Common myeloid progenitor, CD34-positive (primary cell): ENCODE measurements at regions not wholly inside any gene's neighbourhood (a gene's known extent, or its start where the extent isn't known, plus 50 kb on each side); places are given as distances from the start of the nearest gene placed in this dataset.
A peak's percentile ranks its signal among the peaks of the same experiment; 100 is the strongest.
"Not testable (repeated sequence)": the region's sequence is repeated elsewhere in the genome, so short reads cannot be mapped to it uniquely, and the experiment has no call there.

ENCODE experiments used
- CTCF ChIA-PET: fragments of 350-600 bp; sonication (Branson Sonifier 250); formaldehyde crosslinking; loops from one replicate; lab custom pipeline; 2021; ENCODE audit warnings: antibody characterized with exemption; lab: Charles Lee
- POLR2A ChIA-PET: fragments of 350-600 bp; sonication (Branson Sonifier 250); formaldehyde crosslinking; loops from one replicate; lab custom pipeline; 2021; ENCODE audit warnings: antibody characterized with exemption; lab: Charles Lee
- DNase-seq, 3 donors: peaks; one replicate each; pipeline versions ENCODE4 v3.0.0 to v3.0.0-alpha.2; 2013
- H3K27ac ChIP-seq, 2 experiments: 1 replicate in 1 of 2; 2 replicates in 1 of 2; pipeline ENCODE4 v1.7.0; 2013; ENCODE audit warnings: inconsistent platforms in 2 of 2, low read length in 2 of 2, mild to moderate bottlenecking in 2 of 2, low read depth in 1 of 2, moderate library complexity in 1 of 2; ENCODE audit not compliant: severe bottlenecking in 2 of 2, insufficient read depth in 1 of 2, poor library complexity in 1 of 2
- H3K27me3 ChIP-seq, 5 experiments: replicated peaks in 2 of 5; 1 replicate in 3 of 5; 2 replicates in 2 of 5; pipeline versions ENCODE4 v1.6.1 to v1.7.0; 2013; ENCODE audit warnings: low read length in 4 of 5, mild to moderate bottlenecking in 2 of 5, moderate library complexity in 2 of 5, inconsistent platforms in 1 of 5; ENCODE audit not compliant: insufficient read depth in 5 of 5, control insufficient read depth in 4 of 5
- H3K36me3 ChIP-seq, 4 experiments: 1 replicate in 2 of 4; 2 replicates in 2 of 4; pipeline versions ENCODE4 v1.6.1 to v1.7.0; 2013; ENCODE audit warnings: low read length in 3 of 4, control low read depth in 1 of 4, mild to moderate bottlenecking in 1 of 4; ENCODE audit not compliant: control insufficient read depth in 4 of 4, insufficient read depth in 4 of 4
- H3K4me1 ChIP-seq, 4 experiments: 1 replicate in 3 of 4; 2 replicates in 1 of 4; pipeline versions ENCODE4 v1.6.1 to v1.7.1; 2013; ENCODE audit warnings: low read length in 3 of 4, mild to moderate bottlenecking in 3 of 4, control low read depth in 1 of 4, inconsistent platforms in 1 of 4, moderate library complexity in 1 of 4; ENCODE audit not compliant: control insufficient read depth in 4 of 4, insufficient read depth in 4 of 4; ENCODE audit errors: control extremely low read depth in 1 of 4
- H3K4me3 ChIP-seq, 7 experiments: 1 replicate in 4 of 7; 2 replicates in 3 of 7; pipeline versions ENCODE4 v1.5.1 to v1.7.0; 2013; ENCODE audit warnings: mild to moderate bottlenecking in 7 of 7, low read length in 6 of 7, moderate library complexity in 6 of 7, inconsistent platforms in 2 of 7, low read depth in 2 of 7, control low read depth in 1 of 7; ENCODE audit not compliant: insufficient read depth in 4 of 7, control insufficient read depth in 1 of 7; ENCODE audit errors: extremely low read depth in 1 of 7
- H3K9me3 ChIP-seq, 5 experiments: 1 replicate in 4 of 5; 2 replicates in 1 of 5; pipeline versions ENCODE4 v1.6.1 to v1.7.1; 2013; ENCODE audit warnings: low read length in 4 of 5, mild to moderate bottlenecking in 2 of 5, inconsistent platforms in 1 of 5, low read depth in 1 of 5, moderate library complexity in 1 of 5; ENCODE audit not compliant: control insufficient read depth in 4 of 5, insufficient read depth in 2 of 5; ENCODE audit errors: control extremely low read depth in 1 of 5
- WGBS: methylation state at CpG from one replicate; pipeline ENCODE4 v1.1.5; 2013; ENCODE audit not compliant: insufficient coverage; 5-methylcytosine and 5-hydroxymethylcytosine counted together

- DNase-seq, result no peak
- Histone ChIP-seq H3K4me3 (no peak overlapping the region), H3K27me3 (peaks cover 0 to 4% (median 0%) of the 10 kb centered on the region in 5 experiments), H3K4me1 (no peaks in the 10 kb centered on the region), H3K27ac (no peak overlapping the region), H3K9me3 (peaks cover 0 to 10% (median 5%) of the 10 kb centered on the region in 5 experiments), H3K36me3 (no peaks in the 10 kb centered on the region)
- ChIA-PET POLR2A (no interaction called here), CTCF (no interaction called here)
- 69% methylated on average over 93 of the region's 118 CpGs for WGBS
Measured at GRCh38 chr17:26773189-26774188, 520.4 kb upstream of the WSB1 start.

DNA sequence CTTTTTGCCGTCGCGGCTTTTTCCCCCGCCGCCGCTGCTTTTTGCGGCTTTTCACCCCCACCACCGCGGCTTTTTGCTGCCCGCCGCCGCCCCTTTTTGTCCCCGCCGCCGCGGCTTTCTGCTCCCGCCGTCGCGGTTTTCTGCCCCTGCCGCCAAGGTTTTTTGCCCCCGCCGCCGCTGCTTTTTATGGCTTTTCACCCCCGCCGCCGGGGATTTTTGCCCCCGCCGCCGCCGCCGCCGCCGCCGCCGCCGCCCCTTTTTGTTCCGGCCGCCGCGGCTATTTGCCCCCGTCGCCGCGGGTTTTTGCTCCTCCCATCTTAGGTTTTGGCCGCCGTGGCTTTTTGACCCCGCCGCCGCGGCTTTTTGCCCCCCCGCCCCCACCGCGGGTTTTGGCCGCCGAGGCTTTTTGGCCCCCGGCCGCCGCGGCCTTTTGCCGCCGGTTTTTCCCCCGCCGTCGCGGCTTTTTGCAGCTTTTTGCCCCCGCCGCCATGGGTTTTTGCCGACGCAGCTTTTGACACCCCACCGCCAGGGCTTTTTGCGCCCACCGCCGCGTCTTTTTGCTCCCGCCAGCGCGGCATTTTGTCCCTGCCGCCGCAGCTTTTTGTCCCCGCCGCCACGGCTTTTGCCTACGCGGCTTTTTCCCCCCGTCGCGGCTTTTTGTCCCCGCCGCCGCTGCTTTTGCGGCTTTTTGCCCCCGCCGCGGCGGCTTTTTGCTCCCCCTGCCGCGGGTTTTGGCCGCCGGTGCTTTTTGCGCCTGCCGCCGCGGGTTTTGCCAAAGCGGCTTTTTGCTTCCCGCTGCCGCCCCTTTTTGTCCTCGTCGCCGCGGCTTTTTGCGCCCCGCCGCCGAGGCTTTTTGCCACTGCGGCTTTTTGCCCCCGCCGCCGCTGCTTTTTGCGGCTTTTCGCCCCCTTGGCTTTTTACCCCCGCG, 519.4 kb upstream of the WSB1 start:
- Histone ChIP-seq H3K4me1 (no peaks in the 10 kb centered on the region), H3K36me3 (no peaks in the 10 kb centered on the region), H3K4me3 (no peak overlapping the region), H3K9me3 (peaks cover 0 to 10% (median 7%) of the 10 kb centered on the region in 5 experiments), H3K27ac (no peak overlapping the region), H3K27me3 (peaks cover 0 to 4% (median 0%) of the 10 kb centered on the region in 5 experiments)
- POLR2A ChIA-PET, result no interaction called here
- 60% methylated on average over 97 of the region's 123 CpGs for WGBS
- CTCF ChIA-PET, result no interaction called here
- DNase-seq, result no peak

- H3K4me1 ChIP-seq, result no peaks in the 10 kb centered on the region
- no peak for DNase-seq
- ChIA-PET CTCF (no interaction called here), POLR2A (no interaction called here)
- H3K36me3 ChIP-seq, result no peaks in the 10 kb centered on the region
- H3K27me3 ChIP-seq, result peaks cover 0 to 4% (median 0%) of the 10 kb centered on the region in 5 experiments
- H3K9me3 ChIP-seq, result peaks cover 0 to 13% (median 9%) of the 10 kb centered on the region in 5 experiments
- H3K27ac ChIP-seq, result no peak overlapping the region
- 59% methylated on average over 70 of the region's 83 CpGs for WGBS
- no peak overlapping the region for H3K4me3 ChIP-seq
Measured at GRCh38 chr17:26775219-26775822, 518.6 kb upstream of the WSB1 start.

GRCh38 chr17:26780187-26780814, 513.6 kb upstream of the WSB1 start:
- H3K4me1 ChIP-seq, H3K4me3 ChIP-seq, DNase-seq, H3K27me3 ChIP-seq, H3K36me3 ChIP-seq, H3K27ac ChIP-seq, CTCF ChIA-PET, POLR2A ChIA-PET: not testable (repeated sequence)
- WGBS, result 88% methylated on average over 4 of the region's 4 CpGs
- H3K9me3 ChIP-seq, result peaks cover 1 to 32% (median 15%) of the 10 kb centered on the region in 5 experiments

DNA sequence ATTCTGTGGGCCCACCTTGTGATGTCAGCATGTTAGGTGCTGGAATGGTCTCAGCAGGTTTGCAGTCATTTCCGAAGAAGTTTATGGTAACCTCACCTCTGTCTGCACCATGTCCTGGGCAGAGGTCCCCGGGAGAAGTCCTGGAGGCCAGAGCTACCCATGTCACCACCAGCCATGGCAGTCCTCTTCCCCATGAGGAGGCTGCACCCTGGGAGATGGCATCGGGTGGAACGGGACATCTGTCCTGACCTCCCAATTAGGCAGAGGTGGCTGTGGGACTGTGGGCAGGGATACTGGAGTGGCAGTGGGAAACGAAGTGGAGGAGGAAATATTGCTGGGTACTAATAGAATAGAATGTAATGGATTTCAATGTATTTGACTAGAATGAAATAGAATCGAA, 511.8 kb upstream of the WSB1 start:
- Histone ChIP-seq H3K27ac (no peak overlapping the region), H3K4me1 (no peaks in the 10 kb centered on the region), H3K36me3 (no peaks in the 10 kb centered on the region), H3K27me3 (no peaks in the 10 kb centered on the region), H3K9me3 (peaks cover 4 to 47% (median 17%) of the 10 kb centered on the region in 5 experiments), H3K4me3 (no peak overlapping the region)
- 84% methylated on average over 6 of the region's 6 CpGs for WGBS
- DNase-seq, result no peak
- ChIA-PET POLR2A (no interaction called here), CTCF (no interaction called here)

DNA sequence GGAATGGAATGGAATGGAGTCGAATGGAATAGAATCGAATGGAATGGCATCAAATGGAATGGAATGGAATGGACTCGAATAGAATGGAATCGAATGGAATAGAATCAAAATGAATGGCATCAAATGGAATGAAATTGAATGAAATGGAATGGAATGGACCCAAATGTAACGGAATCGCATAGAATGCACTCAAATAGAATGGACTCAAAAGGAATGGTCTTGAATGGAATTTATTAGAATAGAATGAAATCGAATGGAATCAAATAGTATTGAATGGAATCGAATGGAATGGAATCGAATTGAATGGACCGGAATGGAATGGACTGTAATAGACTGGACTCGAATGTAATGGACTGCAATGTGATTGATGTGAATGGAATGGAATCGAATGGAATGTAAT, 501.4 kb upstream of the WSB1 start:
- Histone ChIP-seq H3K4me1 (no peaks in the 10 kb centered on the region), H3K27ac (no peak overlapping the region), H3K4me3 (no peak overlapping the region), H3K9me3 (peaks cover 7 to 91% (median 27%) of the 10 kb centered on the region in 5 experiments), H3K27me3 (no peaks in the 10 kb centered on the region), H3K36me3 (no peaks in the 10 kb centered on the region)
- POLR2A ChIA-PET, result no interaction called here
- CTCF ChIA-PET, result no interaction called here
- WGBS, result 95% methylated on average over 12 of the region's 12 CpGs
- peak in 1 of 3 donors; percentile 12 for DNase-seq
